Common myeloid progenitor, CD34-positive (primary cell): ENCODE measurements at regions not wholly inside any gene's neighbourhood (a gene's known extent, or its start where the extent isn't known, plus 50 kb on each side); places are given as distances from the start of the nearest gene placed in this dataset.

ENCODE experiments used
- CTCF ChIA-PET: fragments of 350-600 bp; sonication (Branson Sonifier 250); formaldehyde crosslinking; loops from one replicate; lab custom pipeline; 2021; ENCODE audit warnings: antibody characterized with exemption; lab: Charles Lee
- POLR2A ChIA-PET: fragments of 350-600 bp; sonication (Branson Sonifier 250); formaldehyde crosslinking; loops from one replicate; lab custom pipeline; 2021; ENCODE audit warnings: antibody characterized with exemption; lab: Charles Lee
- DNase-seq, 3 donors: peaks; one replicate each; pipeline versions ENCODE4 v3.0.0 to v3.0.0-alpha.2; 2013
- H3K27ac ChIP-seq, 2 experiments: 1 replicate in 1 of 2; 2 replicates in 1 of 2; pipeline ENCODE4 v1.7.0; 2013; ENCODE audit warnings: inconsistent platforms in 2 of 2, low read length in 2 of 2, mild to moderate bottlenecking in 2 of 2, low read depth in 1 of 2, moderate library complexity in 1 of 2; ENCODE audit not compliant: severe bottlenecking in 2 of 2, insufficient read depth in 1 of 2, poor library complexity in 1 of 2
- H3K27me3 ChIP-seq, 5 experiments: replicated peaks in 2 of 5; 1 replicate in 3 of 5; 2 replicates in 2 of 5; pipeline versions ENCODE4 v1.6.1 to v1.7.0; 2013; ENCODE audit warnings: low read length in 4 of 5, mild to moderate bottlenecking in 2 of 5, moderate library complexity in 2 of 5, inconsistent platforms in 1 of 5; ENCODE audit not compliant: insufficient read depth in 5 of 5, control insufficient read depth in 4 of 5
- H3K36me3 ChIP-seq, 4 experiments: 1 replicate in 2 of 4; 2 replicates in 2 of 4; pipeline versions ENCODE4 v1.6.1 to v1.7.0; 2013; ENCODE audit warnings: low read length in 3 of 4, control low read depth in 1 of 4, mild to moderate bottlenecking in 1 of 4; ENCODE audit not compliant: control insufficient read depth in 4 of 4, insufficient read depth in 4 of 4
- H3K4me1 ChIP-seq, 4 experiments: 1 replicate in 3 of 4; 2 replicates in 1 of 4; pipeline versions ENCODE4 v1.6.1 to v1.7.1; 2013; ENCODE audit warnings: low read length in 3 of 4, mild to moderate bottlenecking in 3 of 4, control low read depth in 1 of 4, inconsistent platforms in 1 of 4, moderate library complexity in 1 of 4; ENCODE audit not compliant: control insufficient read depth in 4 of 4, insufficient read depth in 4 of 4; ENCODE audit errors: control extremely low read depth in 1 of 4
- H3K4me3 ChIP-seq, 7 experiments: 1 replicate in 4 of 7; 2 replicates in 3 of 7; pipeline versions ENCODE4 v1.5.1 to v1.7.0; 2013; ENCODE audit warnings: mild to moderate bottlenecking in 7 of 7, low read length in 6 of 7, moderate library complexity in 6 of 7, inconsistent platforms in 2 of 7, low read depth in 2 of 7, control low read depth in 1 of 7; ENCODE audit not compliant: insufficient read depth in 4 of 7, control insufficient read depth in 1 of 7; ENCODE audit errors: extremely low read depth in 1 of 7
- H3K9me3 ChIP-seq, 5 experiments: 1 replicate in 4 of 5; 2 replicates in 1 of 5; pipeline versions ENCODE4 v1.6.1 to v1.7.1; 2013; ENCODE audit warnings: low read length in 4 of 5, mild to moderate bottlenecking in 2 of 5, inconsistent platforms in 1 of 5, low read depth in 1 of 5, moderate library complexity in 1 of 5; ENCODE audit not compliant: control insufficient read depth in 4 of 5, insufficient read depth in 2 of 5; ENCODE audit errors: control extremely low read depth in 1 of 5
- WGBS: methylation state at CpG from one replicate; pipeline ENCODE4 v1.1.5; 2013; ENCODE audit not compliant: insufficient coverage; 5-methylcytosine and 5-hydroxymethylcytosine counted together

DNA sequence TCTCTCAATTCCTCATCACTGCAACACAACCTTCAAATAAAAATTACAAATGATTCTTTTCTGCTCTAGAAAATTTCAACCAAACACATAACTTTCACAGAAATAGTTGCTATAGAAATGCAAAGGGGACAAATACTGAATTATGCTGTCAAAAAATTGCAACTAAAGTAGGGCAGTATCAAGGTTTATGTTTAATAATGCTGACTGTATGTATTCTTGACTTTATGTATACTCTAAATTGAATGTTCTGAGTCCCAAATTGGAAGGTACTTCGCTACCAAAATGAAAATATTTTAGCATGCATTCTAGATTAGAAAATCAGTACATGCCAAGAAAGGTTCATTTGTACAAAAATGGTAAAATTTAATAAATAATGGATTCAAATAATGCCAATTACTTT is 237.3 kb upstream of the TET2 start:
- H3K27me3 ChIP-seq, result no peaks in the 10 kb centered on the region
- no CpG with 5 or more reads among the region's 1 CpG for WGBS

GRCh38 chr4:104912518-104912917 is 234.2 kb upstream of the TET2 start:
- Histone ChIP-seq H3K27me3 (no peaks in the 10 kb centered on the region), H3K9me3 (peaks cover 0 to 4% (median 2%) of the 10 kb centered on the region in 5 experiments), H3K4me3 (no peak overlapping the region), H3K36me3 (no peaks in the 10 kb centered on the region), H3K27ac (no peak overlapping the region), H3K4me1 (no peaks in the 10 kb centered on the region)
- WGBS, result 100% methylated on average over 1 of the region's 1 CpG
- no peak for DNase-seq
- CTCF ChIA-PET, result interaction anchor here (0.8 kb wide), 1 partner anchor 15 kb away, joined by 3 read pairs; no protein-coding TSS in a partner anchor
- POLR2A ChIA-PET, result no interaction called here

More for the DNA sequence above, 237.3 kb upstream of the TET2 start:
- Histone ChIP-seq H3K27ac (no peak overlapping the region), H3K9me3 (peaks cover 0 to 4% (median 2%) of the 10 kb centered on the region in 5 experiments), H3K4me3 (no peak overlapping the region), H3K4me1 (no peaks in the 10 kb centered on the region), H3K36me3 (no peaks in the 10 kb centered on the region)
- ChIA-PET POLR2A (interaction anchor here (0.6 kb wide), 1 partner anchor 287 kb away, joined by 3 read pairs; no protein-coding TSS in a partner anchor), CTCF (no interaction called here)
- no peak for DNase-seq

DNA sequence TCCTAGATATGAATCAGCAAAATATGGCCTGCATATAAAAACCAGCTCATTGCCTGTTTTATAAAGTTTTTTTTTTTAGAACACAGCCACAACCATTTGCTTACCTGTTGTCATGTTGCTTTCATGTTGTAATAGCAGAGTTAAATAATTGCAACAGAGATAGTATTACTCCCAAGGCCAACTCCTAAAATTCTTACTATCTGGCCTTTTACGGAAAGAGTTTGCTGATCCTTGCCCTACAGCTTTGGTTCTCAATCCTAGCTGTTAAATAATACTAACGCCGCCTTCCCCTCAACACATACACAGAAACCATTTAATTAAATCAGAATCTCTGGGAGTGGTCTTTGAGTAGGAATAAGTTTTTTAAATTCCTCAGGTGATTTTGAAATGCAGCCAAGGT is 231.3 kb upstream of the TET2 start:
- WGBS, result 100% methylated on average over 1 of the region's 3 CpGs
- DNase-seq, result no peak
- Histone ChIP-seq H3K4me1 (no peaks in the 10 kb centered on the region), H3K9me3 (peaks cover 0 to 4% (median 2%) of the 10 kb centered on the region in 5 experiments), H3K4me3 (no peak overlapping the region), H3K27me3 (no peaks in the 10 kb centered on the region), H3K36me3 (no peaks in the 10 kb centered on the region), H3K27ac (no peak overlapping the region)
- CTCF ChIA-PET, result interaction anchor here (0.6 to 1.2 kb wide), 2 partner anchors 34 to 77 kb away, joined by 3 to 4 read pairs; no protein-coding TSS in a partner anchor
- POLR2A ChIA-PET, result interaction anchor here (0.6 kb wide), 1 partner anchor 14 kb away, joined by 4 read pairs; no protein-coding TSS in a partner anchor

GRCh38 chr4:104915864-104916263 is 230.8 kb upstream of the TET2 start:
- ChIA-PET POLR2A (no interaction called here), CTCF (interaction anchor here (1.2 kb wide), 1 partner anchor 34 kb away, joined by 4 read pairs; no protein-coding TSS in a partner anchor)
- H3K36me3 ChIP-seq, result no peaks in the 10 kb centered on the region
- no peaks in the 10 kb centered on the region for H3K27me3 ChIP-seq
- no peaks in the 10 kb centered on the region for H3K4me1 ChIP-seq
- H3K27ac ChIP-seq, result no peak overlapping the region
- H3K4me3 ChIP-seq, result no peak overlapping the region
- no peak for DNase-seq
- WGBS, result 100% methylated on average over 1 of the region's 3 CpGs
- peaks cover 0 to 4% (median 2%) of the 10 kb centered on the region in 5 experiments for H3K9me3 ChIP-seq

DNA sequence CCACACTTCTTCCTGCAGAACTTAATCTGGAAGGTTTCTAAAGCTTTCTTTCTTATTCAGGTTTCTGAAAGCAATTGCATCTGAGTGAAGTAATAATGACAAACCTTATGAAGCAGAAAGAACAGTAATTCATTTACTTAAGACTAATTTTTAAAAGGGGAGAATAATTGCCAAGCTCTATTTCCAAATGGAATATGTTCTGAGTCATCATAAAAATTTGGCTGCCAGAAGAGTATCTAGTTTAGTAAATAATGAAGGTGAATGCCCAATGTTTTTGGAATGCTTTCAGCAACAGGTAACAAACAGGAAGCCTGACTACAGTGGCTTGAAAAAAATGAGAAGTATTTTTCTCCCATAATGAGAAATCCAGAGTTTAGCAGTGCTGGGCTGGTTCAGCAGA is 227.3 kb upstream of the TET2 start:
- ChIA-PET CTCF (interaction anchor here (0.6 to 1.1 kb wide), 3 partner anchors 12 to 343 kb away, joined by 3 to 4 read pairs (median 3); no protein-coding TSS in a partner anchor), POLR2A (no interaction called here)
- Histone ChIP-seq H3K27ac (no peak overlapping the region), H3K4me1 (no peaks in the 10 kb centered on the region), H3K36me3 (no peaks in the 10 kb centered on the region), H3K9me3 (no peaks in the 10 kb centered on the region), H3K4me3 (no peak overlapping the region), H3K27me3 (no peaks in the 10 kb centered on the region)
- DNase-seq, result no peak

- no peaks in the 10 kb centered on the region for H3K9me3 ChIP-seq
- ChIA-PET POLR2A (no interaction called here), CTCF (interaction anchor here (0.7 to 1.9 kb wide), 5 partner anchors 14 to 542 kb away, joined by 3 to 6 read pairs (median 4); no protein-coding TSS in a partner anchor)
- no peak for DNase-seq
- H3K4me3 ChIP-seq, result peak overlapping the region in 1 of 7 experiments; percentile 28
- WGBS, result 100% methylated on average over 7 of the region's 7 CpGs
- no peaks in the 10 kb centered on the region for H3K27me3 ChIP-seq
- peaks cover 0 to 14% (median 9%) of the 10 kb centered on the region in 4 experiments for H3K4me1 ChIP-seq
- no peak overlapping the region for H3K27ac ChIP-seq
- no peaks in the 10 kb centered on the region for H3K36me3 ChIP-seq
Measured at GRCh38 chr4:104930298-104930697, 216.4 kb upstream of the TET2 start.
